Astrocyte (in vitro differentiated cells and primary cell): ENCODE measurements at regions not wholly inside any gene's neighbourhood (a gene's known extent, or its start where the extent isn't known, plus 50 kb on each side); places are given as distances from the start of the nearest gene placed in this dataset.

ENCODE experiments used
- DNase-seq: peaks from one replicate; pipeline ENCODE4 v3.0.0-alpha.2; 2010; ENCODE audit warnings: low read depth
- FAIRE-seq: peaks from 2 replicates; lab custom pipeline; 2011; peaks lifted over from hg19 to GRCh38; lab: Jason Lieb, UNC
- H2AFZ ChIP-seq: 2 replicates; pipeline ENCODE4 v1.6.0; 2012; ENCODE audit warnings: low read depth, low read length, inconsistent platforms
- H3K27ac ChIP-seq: 2 replicates; pipeline ENCODE4 v1.5.1; 2011; ENCODE audit warnings: low read depth, low read length, inconsistent platforms
- H3K27me3 ChIP-seq: 2 replicates; pipeline ENCODE4 v1.6.0; 2011; ENCODE audit warnings: low read length, inconsistent platforms; ENCODE audit not compliant: insufficient read depth
- H3K36me3 ChIP-seq: 2 replicates; pipeline ENCODE4 v1.5.1; 2011; ENCODE audit warnings: low read length, inconsistent platforms; ENCODE audit not compliant: insufficient read depth
- H3K4me1 ChIP-seq: 2 replicates; pipeline ENCODE4 v1.5.1; 2011; ENCODE audit warnings: low read length, inconsistent platforms; ENCODE audit not compliant: insufficient read depth
- H3K4me2 ChIP-seq: 2 replicates; pipeline ENCODE4 v1.6.0; 2012; ENCODE audit warnings: low read length, inconsistent platforms
- H3K4me3 ChIP-seq: 2 replicates; pipeline ENCODE4 v1.5.1; 2011; ENCODE audit warnings: low read depth, mild to moderate bottlenecking, low read length, inconsistent platforms; ENCODE audit not compliant: insufficient read depth
- H3K79me2 ChIP-seq: 2 replicates; pipeline ENCODE4 v1.6.0; 2012; ENCODE audit warnings: mild to moderate bottlenecking, low read length, inconsistent platforms; ENCODE audit not compliant: insufficient read depth
- H3K9ac ChIP-seq: 2 replicates; pipeline ENCODE4 v1.6.0; 2012; ENCODE audit warnings: mild to moderate bottlenecking, low read length, inconsistent platforms
- H3K9me3 ChIP-seq: 2 replicates; pipeline ENCODE4 v1.5.1; 2012; ENCODE audit warnings: low read depth, mild to moderate bottlenecking, low read length, inconsistent platforms; ENCODE audit not compliant: insufficient read depth
- H4K20me1 ChIP-seq: 2 replicates; pipeline ENCODE4 v1.6.0; 2012; ENCODE audit warnings: low read length, inconsistent platforms; ENCODE audit not compliant: insufficient read depth
- H3K27ac Mint-ChIP-seq: one replicate; pipeline ENCODE4 v1.8.0; 2021; ENCODE audit warnings: mild to moderate bottlenecking, mixed read lengths; ENCODE audit not compliant: unreplicated experiment
- H3K27me3 Mint-ChIP-seq: one replicate; pipeline ENCODE4 v1.8.0; 2021; ENCODE audit warnings: low read depth, mixed read lengths; ENCODE audit not compliant: unreplicated experiment
- H3K36me3 Mint-ChIP-seq: one replicate; pipeline ENCODE4 v1.8.0; 2021; ENCODE audit warnings: low read depth, mixed read lengths; ENCODE audit not compliant: unreplicated experiment
- H3K4me1 Mint-ChIP-seq: one replicate; pipeline ENCODE4 v1.8.0; 2021; ENCODE audit warnings: low read depth, mixed read lengths; ENCODE audit not compliant: unreplicated experiment
- H3K4me3 Mint-ChIP-seq: one replicate; pipeline ENCODE4 v1.8.0; 2021; ENCODE audit warnings: mild to moderate bottlenecking, moderate library complexity, mixed read lengths; ENCODE audit not compliant: unreplicated experiment
- H3K9me3 Mint-ChIP-seq: one replicate; pipeline ENCODE4 v1.8.0; 2021; ENCODE audit warnings: mild to moderate bottlenecking, mixed read lengths; ENCODE audit not compliant: unreplicated experiment
- CTCF ChIP-seq: IDR thresholded peaks from 2 replicates; pipeline ENCODE4 v1.5.1; 2011; ENCODE audit warnings: low read depth, mild to moderate bottlenecking, inconsistent platforms, low read length, moderate library complexity; ENCODE audit not compliant: insufficient read depth
- EZH2 ChIP-seq: IDR thresholded peaks from 2 replicates; pipeline ENCODE4 v1.6.1; 2012; ENCODE audit warnings: mild to moderate bottlenecking, low read length, inconsistent platforms; ENCODE audit not compliant: insufficient read depth

DNA sequence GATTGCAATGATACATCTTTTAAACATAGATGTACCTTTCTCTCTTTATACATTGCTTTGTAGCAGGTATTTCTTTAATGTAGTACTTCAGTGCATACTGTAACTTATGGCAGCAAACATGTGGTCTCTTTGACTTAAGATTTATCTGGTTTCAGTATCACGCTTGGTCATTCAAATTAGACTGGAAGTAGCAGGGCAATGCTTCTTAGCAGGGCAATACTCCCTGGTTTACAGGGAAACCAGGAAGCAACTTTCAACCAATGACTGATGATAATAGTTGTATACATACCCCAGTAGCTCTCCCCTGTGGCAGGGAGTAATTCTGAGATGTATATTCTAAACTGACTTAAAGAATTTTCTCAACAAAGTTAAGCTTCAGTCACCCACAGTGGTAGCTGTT, 761.1 kb upstream of the CDH10 start:
- H3K9me3 Mint-ChIP-seq: peaks cover 9% of the 10 kb centered on the region
- H3K4me3 Mint-ChIP-seq: no peak overlapping the region
- no peaks in the 10 kb centered on the region for H3K36me3 Mint-ChIP-seq

DNA sequence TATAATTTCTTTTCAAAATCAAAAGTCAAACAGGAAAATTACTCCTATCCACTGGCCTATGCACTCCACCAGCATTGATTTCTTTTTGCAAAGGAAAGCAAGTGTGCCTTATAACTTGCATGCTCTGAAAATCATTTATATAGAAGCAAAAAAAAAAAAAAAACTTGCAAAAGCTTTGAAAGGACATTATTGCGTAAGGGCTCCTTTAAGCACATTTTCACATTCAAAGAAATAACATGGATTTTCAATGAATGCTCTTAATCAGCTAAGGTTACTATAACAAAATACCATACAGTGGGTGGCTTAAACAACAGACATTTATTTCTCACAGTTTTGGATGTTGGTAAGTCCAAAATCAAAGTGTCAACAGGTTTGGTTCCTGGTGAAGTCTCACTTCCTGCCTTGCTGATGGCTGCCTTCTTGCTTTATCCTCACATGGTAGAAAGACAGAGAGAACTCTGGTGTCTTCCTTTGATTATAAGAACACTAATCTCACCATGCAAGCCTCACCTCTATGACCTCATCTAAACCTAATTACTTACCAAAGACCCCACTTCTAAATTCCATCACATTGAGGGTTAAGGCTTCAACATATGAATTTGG, 755.2 kb upstream of the CDH10 start:
- H3K36me3 Mint-ChIP-seq: no peaks in the 10 kb centered on the region
- H3K36me3 ChIP-seq: no peaks in the 10 kb centered on the region
- no peak for FAIRE-seq

More for the DNA sequence above, 761.1 kb upstream of the CDH10 start:
- H3K27ac ChIP-seq: no peak overlapping the region
- FAIRE-seq: no peak
- H3K27me3 ChIP-seq: no peaks in the 10 kb centered on the region
- peaks cover 11% of the 10 kb centered on the region for H3K9me3 ChIP-seq
- no peaks in the 10 kb centered on the region for H3K79me2 ChIP-seq
- no peaks in the 10 kb centered on the region for H3K4me1 Mint-ChIP-seq
- no peak for TF ChIP-seq EZH2
- TF ChIP-seq CTCF: no peak
- no peaks in the 10 kb centered on the region for H3K4me1 ChIP-seq
- H4K20me1 ChIP-seq: no peaks in the 10 kb centered on the region
- H3K36me3 ChIP-seq: no peaks in the 10 kb centered on the region
- no peak overlapping the region for H3K9ac ChIP-seq
- H3K27ac Mint-ChIP-seq: no peak overlapping the region
- DNase-seq: no peak
- H3K4me3 ChIP-seq: no peak overlapping the region
- no peak overlapping the region for H2AFZ ChIP-seq
- H3K27me3 Mint-ChIP-seq: no peaks in the 10 kb centered on the region
- no peak overlapping the region for H3K4me2 ChIP-seq

More for the DNA sequence above, 755.2 kb upstream of the CDH10 start:
- Histone ChIP-seq H3K4me3 (no peak overlapping the region), H2AFZ (no peak overlapping the region), H3K4me1 (no peaks in the 10 kb centered on the region), H3K27ac (no peak overlapping the region), H3K79me2 (no peaks in the 10 kb centered on the region), H3K4me2 (no peak overlapping the region), H3K9me3 (peaks cover 11% of the 10 kb centered on the region), H3K9ac (no peak overlapping the region), H3K27me3 (no peaks in the 10 kb centered on the region), H4K20me1 (no peaks in the 10 kb centered on the region)
- H3K4me3 Mint-ChIP-seq: no peak overlapping the region
- no peak for DNase-seq
- H3K27me3 Mint-ChIP-seq: no peaks in the 10 kb centered on the region
- peaks cover 3% of the 10 kb centered on the region for H3K9me3 Mint-ChIP-seq
- no peaks in the 10 kb centered on the region for H3K4me1 Mint-ChIP-seq
- no peak overlapping the region for H3K27ac Mint-ChIP-seq
- TF ChIP-seq EZH2 (no peak), CTCF (no peak)
